Testis (tissue), 2 donors: ENCODE measurements at regions not wholly inside any gene's neighbourhood (a gene's known extent, or its start where the extent isn't known, plus 50 kb on each side); places are given as distances from the start of the nearest gene placed in this dataset.

Experiments
- DNase-seq: peaks from one replicate; pipeline ENCODE4 v3.0.0-alpha.2; 2019
- H3K27ac ChIP-seq, 2 donors: fragments of 200-600 bp; sonication (generic); one replicate each; pipeline ENCODE4 v1.5.1; 2019
- H3K27me3 ChIP-seq: fragments of 200-600 bp; sonication (generic); one replicate; pipeline ENCODE4 v1.5.1; 2019
- H3K36me3 ChIP-seq: fragments of 200-600 bp; sonication (generic); one replicate; pipeline ENCODE4 v1.5.1; 2017; ENCODE audit warnings: low read depth; ENCODE audit errors: missing control alignments
- H3K4me1 ChIP-seq: fragments of 200-600 bp; sonication (generic); one replicate; pipeline ENCODE4 v1.5.1; 2019
- H3K4me3 ChIP-seq, 2 donors: fragments of 200-600 bp; sonication (generic); one replicate each; pipeline ENCODE4 v1.5.1; 2017 to 2019
- H3K9me3 ChIP-seq: fragments of 200-600 bp; sonication (generic); one replicate; pipeline ENCODE4 v1.5.1; 2017
- CTCF ChIP-seq, 3 experiments: fragments of 450-650 bp in 2 of 3; fragments of 200-600 bp in 1 of 3; sonication (generic) in 1 of 3; IDR thresholded peaks; one replicate each; pipeline ENCODE4 v1.5.1; 2016 to 2019; ENCODE audit warnings: antibody characterized with exemption in 3 of 3, mild to moderate bottlenecking in 2 of 3, moderate library complexity in 1 of 3
- POLR2A ChIP-seq: fragments of 450-650 bp; IDR thresholded peaks from one replicate; pipeline ENCODE4 v1.6.1; 2017; ENCODE audit warnings: antibody characterized with exemption, mild to moderate bottlenecking, moderate library complexity
- WGBS, 2 donors: methylation state at CpG; one replicate each; pipeline ENCODE4 v1.1.5; 2018; 5-methylcytosine and 5-hydroxymethylcytosine counted together
- intact Hi-C: fragments of 100-400 bp; cut with DNase I; formaldehyde crosslinking; loops from one replicate; pipeline ENCODE4 v1.15.1; 2023; ENCODE audit warnings: low total_unique reads

DNA sequence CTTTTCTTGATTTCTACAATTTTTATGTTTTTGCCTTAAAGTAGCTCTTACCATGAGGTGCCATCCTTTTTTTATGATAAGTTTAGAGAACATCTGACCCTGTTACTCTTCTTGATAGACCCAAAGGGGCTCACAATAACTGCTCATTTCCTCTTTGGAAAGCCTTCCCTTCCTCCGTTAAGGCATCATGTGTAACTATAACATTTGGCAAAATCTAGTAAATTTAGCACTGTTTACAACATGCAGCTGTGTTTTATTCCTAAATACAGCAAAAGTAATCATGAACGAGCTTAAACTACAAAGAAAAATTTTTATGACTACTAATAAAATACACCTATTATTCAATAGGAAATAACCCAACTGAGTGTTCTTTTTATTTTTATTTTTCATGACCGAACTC, 705.1 kb downstream of the MAT2B start:
- Histone ChIP-seq H3K27me3 (no peaks in the 10 kb centered on the region), H3K9me3 (no peaks in the 10 kb centered on the region), H3K4me1 (no peaks in the 10 kb centered on the region), H3K4me3 (no peak overlapping the region), H3K27ac (no peak overlapping the region), H3K36me3 (no peaks in the 10 kb centered on the region)
- intact Hi-C loops = no loop called here
- no peak for TF ChIP-seq POLR2A
- TF ChIP-seq CTCF (IDR thresholded peaks at IDR 0.05) = no peak
- WGBS, 2 donors = 57 to 59% methylated on average over 3 of the region's 3 CpGs
- DNase-seq = no peak

DNA sequence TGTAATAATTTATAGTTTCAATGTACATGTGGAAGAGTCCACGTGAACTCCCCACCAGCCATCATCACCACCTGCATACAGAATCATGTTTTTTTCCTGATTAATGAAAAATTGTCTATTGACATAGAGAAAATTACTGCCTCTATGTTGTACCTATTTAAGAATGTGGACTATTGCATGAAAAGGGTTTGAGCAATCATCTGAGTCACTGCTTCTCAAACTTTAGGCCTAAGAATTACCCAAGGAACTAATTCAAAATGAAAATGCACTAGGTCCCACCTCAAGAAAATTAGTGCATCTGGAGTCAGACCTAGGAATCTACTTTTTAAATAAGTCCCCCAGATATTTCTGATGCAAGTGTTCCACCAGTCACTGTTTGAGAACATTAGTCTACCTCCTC, 709.3 kb downstream of the MAT2B start:
- intact Hi-C loops = no loop called here
- Histone ChIP-seq H3K36me3 (no peaks in the 10 kb centered on the region), H3K27ac (no peak overlapping the region), H3K9me3 (no peaks in the 10 kb centered on the region), H3K27me3 (no peaks in the 10 kb centered on the region), H3K4me1 (no peaks in the 10 kb centered on the region), H3K4me3 (no peak overlapping the region)
- TF ChIP-seq CTCF (IDR thresholded peaks at IDR 0.05) = no peak
- no peak for TF ChIP-seq POLR2A
- 92 to 93% methylated on average over 1 of the region's 1 CpG for WGBS, 2 donors
- DNase-seq = no peak

GRCh38 chr5:164217464-164217863, 712.0 kb downstream of the MAT2B start:
- H3K27ac ChIP-seq = no peak overlapping the region
- no peaks in the 10 kb centered on the region for H3K27me3 ChIP-seq
- no peak overlapping the region for H3K4me3 ChIP-seq
- no peak for TF ChIP-seq POLR2A
- no peak for TF ChIP-seq CTCF (IDR thresholded peaks at IDR 0.05)
- H3K36me3 ChIP-seq = no peaks in the 10 kb centered on the region
- intact Hi-C loops = no loop called here
- no peaks in the 10 kb centered on the region for H3K9me3 ChIP-seq
- WGBS, 2 donors = 86 to 97% methylated on average over 1 of the region's 1 CpG
- DNase-seq = no peak
- no peaks in the 10 kb centered on the region for H3K4me1 ChIP-seq

GRCh38 chr5:164220522-164220921, 715.1 kb downstream of the MAT2B start:
- no peak for DNase-seq
- no peak overlapping the region for H3K27ac ChIP-seq
- no peaks in the 10 kb centered on the region for H3K9me3 ChIP-seq
- no peak for TF ChIP-seq CTCF (IDR thresholded peaks at IDR 0.05)
- TF ChIP-seq POLR2A = no peak
- no peaks in the 10 kb centered on the region for H3K36me3 ChIP-seq
- no peaks in the 10 kb centered on the region for H3K27me3 ChIP-seq
- no peak overlapping the region for H3K4me3 ChIP-seq
- no peaks in the 10 kb centered on the region for H3K4me1 ChIP-seq
- intact Hi-C loops = no loop called here

GRCh38 chr5:164224236-164224635, 718.8 kb downstream of the MAT2B start:
- Histone ChIP-seq H3K36me3 (no peaks in the 10 kb centered on the region), H3K4me1 (no peaks in the 10 kb centered on the region), H3K4me3 (no peak overlapping the region), H3K9me3 (no peaks in the 10 kb centered on the region), H3K27ac (no peak overlapping the region), H3K27me3 (no peaks in the 10 kb centered on the region)
- no peak for TF ChIP-seq CTCF (IDR thresholded peaks at IDR 0.05)
- no peak for TF ChIP-seq POLR2A
- WGBS, 2 donors = 86 to 91% methylated on average over 2 of the region's 2 CpGs
- no peak for DNase-seq
- intact Hi-C loops = no loop called here
